Left lung (tissue), 4 donors: ENCODE measurements at regions not wholly inside any gene's neighbourhood (a gene's known extent, or its start where the extent isn't known, plus 50 kb on each side); places are given as distances from the start of the nearest gene placed in this dataset.

Experiments
- ATAC-seq: fragments of 200-7000 bp; cut with Tn5 transposase; one replicate; pipeline ENCODE4 v1.9.1; 2020; ENCODE audit warnings: moderate library complexity
- DNase-seq, 4 donors: peaks; one replicate each; pipeline ENCODE4 v3.0.0-alpha.2; 2013 to 2020
- H3K27ac ChIP-seq, 2 donors: fragments of 200-600 bp; sonication (generic) in 1 of 2; one replicate each; pipeline versions ENCODE4 v1.5.0 to v1.8.0; 2020 to 2021
- H3K27me3 ChIP-seq, 2 donors: fragments of 200-600 bp; sonication (generic) in 1 of 2; one replicate each; pipeline versions ENCODE4 v1.5.0 to v1.8.0; 2020 to 2021
- H3K36me3 ChIP-seq, 2 donors: fragments of 200-600 bp; sonication (generic) in 1 of 2; one replicate each; pipeline versions ENCODE4 v1.5.0 to v1.8.0; 2020 to 2021
- H3K4me1 ChIP-seq, 2 donors: fragments of 200-600 bp; one replicate each; pipeline ENCODE4 v1.8.0; 2021
- H3K4me3 ChIP-seq, 2 donors: fragments of 200-600 bp; sonication (generic) in 1 of 2; one replicate each; pipeline versions ENCODE4 v1.5.0 to v1.8.0; 2020 to 2021; ENCODE audit warnings: mild to moderate bottlenecking in 1 of 2
- H3K9me3 ChIP-seq, 2 donors: fragments of 200-600 bp; sonication (generic) in 1 of 2; one replicate each; pipeline versions ENCODE4 v1.5.0 to v1.8.0; 2020 to 2021
- CTCF ChIP-seq, 2 donors: fragments of 200-600 bp; sonication (generic) in 1 of 2; IDR thresholded peaks; one replicate each; pipeline versions ENCODE4 v1.5.0 to v1.8.0; 2021; ENCODE audit warnings: antibody characterized with exemption in 2 of 2
- intact Hi-C, 2 donors: fragments of 100-400 bp; cut with DNase I; formaldehyde crosslinking; loops; one replicate each; pipeline versions ENCODE4 v1.11.2 to v1.14.2; 2022
- donor health status: DM: no; HTN: yes; CAD: no.
- donor health status: DM: no; HTN: no; CAD: no.

- intact Hi-C loops, result no loop called here
- ATAC-seq, result no peak
- Histone ChIP-seq H3K4me3 (no peak overlapping the region), H3K4me1 (no peaks in the 10 kb centered on the region), H3K27ac (no peak overlapping the region), H3K27me3 (no peaks in the 10 kb centered on the region), H3K36me3 (no peaks in the 10 kb centered on the region), H3K9me3 (peaks cover 0 to 6% of the 10 kb centered on the region in 2 donors)
- no peak for TF ChIP-seq CTCF (IDR thresholded peaks at IDR 0.05)
- DNase-seq, result no peak
These were observed 779.7 kb downstream of the USP25 start for GRCh38 chr21:16509476-16509875.

GRCh38 chr21:16514316-16514715 is 784.5 kb downstream of the USP25 start:
- Histone ChIP-seq H3K27ac (no peak overlapping the region), H3K27me3 (no peaks in the 10 kb centered on the region), H3K9me3 (peaks cover 0 to 20% of the 10 kb centered on the region in 2 donors), H3K4me1 (no peaks in the 10 kb centered on the region), H3K36me3 (no peaks in the 10 kb centered on the region), H3K4me3 (no peak overlapping the region)
- TF ChIP-seq CTCF (IDR thresholded peaks at IDR 0.05), result no peak
- no peak for DNase-seq
- ATAC-seq, result no peak
- intact Hi-C loops, result no loop called here

GRCh38 chr21:16517383-16517782 is 787.6 kb downstream of the USP25 start:
- H3K9me3 ChIP-seq, result peaks cover 0 to 16% of the 10 kb centered on the region in 2 donors
- peak; percentile 43 for ATAC-seq
- DNase-seq, result no peak
- intact Hi-C loops, result no loop called here
- H3K4me1 ChIP-seq, result no peaks in the 10 kb centered on the region
- no peak for TF ChIP-seq CTCF (IDR thresholded peaks at IDR 0.05)
- H3K4me3 ChIP-seq, result no peak overlapping the region
- no peak overlapping the region for H3K27ac ChIP-seq
- H3K36me3 ChIP-seq, result no peaks in the 10 kb centered on the region
- H3K27me3 ChIP-seq, result no peaks in the 10 kb centered on the region

GRCh38 chr21:16519036-16519435 is 789.3 kb downstream of the USP25 start:
- Histone ChIP-seq H3K9me3 (peaks cover 0 to 16% of the 10 kb centered on the region in 2 donors), H3K27ac (no peak overlapping the region), H3K27me3 (no peaks in the 10 kb centered on the region), H3K36me3 (no peaks in the 10 kb centered on the region), H3K4me1 (no peaks in the 10 kb centered on the region), H3K4me3 (no peak overlapping the region)
- ATAC-seq (no peak), DNase-seq (no peak)
- intact Hi-C loops, result no loop called here
- TF ChIP-seq CTCF (IDR thresholded peaks at IDR 0.05), result no peak

- H3K27me3 ChIP-seq, result no peaks in the 10 kb centered on the region
- H3K4me1 ChIP-seq, result no peaks in the 10 kb centered on the region
- peaks cover 0 to 14% of the 10 kb centered on the region in 2 donors for H3K9me3 ChIP-seq
- no peak overlapping the region for H3K27ac ChIP-seq
- ATAC-seq, result no peak
- no peaks in the 10 kb centered on the region for H3K36me3 ChIP-seq
- no peak for DNase-seq
- intact Hi-C loops, result no loop called here
- TF ChIP-seq CTCF (IDR thresholded peaks at IDR 0.05), result no peak
- H3K4me3 ChIP-seq, result no peak overlapping the region
These were observed 789.9 kb downstream of the USP25 start for GRCh38 chr21:16519644-16520043.
